SK-N-SH treated with all-trans-retinoic acid at 6 μM for 48 hours (cell line): ENCODE measurements at regions not wholly inside any gene's neighbourhood (a gene's known extent, or its start where the extent isn't known, plus 50 kb on each side); places are given as distances from the start of the nearest gene placed in this dataset.

Experiments used
- ATAC-seq: fragments of 200-7000 bp; cut with Tn5 transposase; 3 replicates; pipeline ENCODE4 v1.9.1; 2020; ENCODE audit warnings: mild to moderate bottlenecking, moderate library complexity
- ARNTL ChIP-seq: fragments of 450-650 bp; formaldehyde crosslinking; IDR thresholded peaks from 2 replicates; pipeline ENCODE4 v1.5.0; 2020; ENCODE audit warnings: low read depth, mild to moderate bottlenecking, moderate library complexity, borderline replicate concordance
- BACH2 ChIP-seq: fragments of 250-450 bp; sonication (Bioruptor Pico); IDR thresholded peaks from 2 replicates; pipeline ENCODE4 v1.9.0; 2021; ENCODE audit warnings: mild to moderate bottlenecking, borderline replicate concordance
- CREB5 ChIP-seq: fragments of 250-450 bp; sonication (Bioruptor Pico); IDR thresholded peaks from 2 replicates; pipeline ENCODE4 v1.5.1; 2020; ENCODE audit warnings: low read depth, mild to moderate bottlenecking, moderate library complexity
- CSDC2 ChIP-seq: fragments of 250-450 bp; sonication (Bioruptor Pico); IDR thresholded peaks from 2 replicates; pipeline ENCODE4 v1.5.0; 2020; ENCODE audit warnings: mild to moderate bottlenecking, moderate library complexity
- CSRNP3 ChIP-seq: fragments of 250-450 bp; sonication (Bioruptor Pico); IDR thresholded peaks from 2 replicates; pipeline ENCODE4 v1.5.1; 2021; ENCODE audit warnings: mild to moderate bottlenecking, moderate library complexity
- GLIS3 ChIP-seq: fragments of 250-450 bp; sonication (Bioruptor Pico); IDR thresholded peaks from 2 replicates; pipeline ENCODE4 v1.5.0; 2020; ENCODE audit warnings: mild to moderate bottlenecking, moderate library complexity
- ISL1 ChIP-seq: fragments of 250-450 bp; sonication (Bioruptor Pico); IDR thresholded peaks from 2 replicates; pipeline ENCODE4 v2.1.2; 2022; ENCODE audit warnings: mild to moderate bottlenecking, moderate library complexity
- OSR1 ChIP-seq: fragments of 250-450 bp; sonication (Bioruptor Pico); IDR thresholded peaks from 2 replicates; pipeline ENCODE4 v1.8.0; 2022; ENCODE audit warnings: moderate library complexity, mild to moderate bottlenecking, inconsistent platforms
- PPARA ChIP-seq: fragments of 250-450 bp; sonication (Bioruptor Pico); IDR thresholded peaks from 2 replicates; pipeline ENCODE4 v1.5.0; 2020; ENCODE audit warnings: mild to moderate bottlenecking, borderline replicate concordance
- RARB ChIP-seq: fragments of 250-450 bp; sonication (Bioruptor Pico); IDR thresholded peaks from 2 replicates; pipeline ENCODE4 v1.8.0; 2021; ENCODE audit warnings: mild to moderate bottlenecking, moderate library complexity
- SNAI2 ChIP-seq: fragments of 250-450 bp; sonication (Bioruptor Pico); IDR thresholded peaks from 2 replicates; pipeline ENCODE4 v1.5.0; 2020; ENCODE audit warnings: mild to moderate bottlenecking, moderate library complexity
- TCF4 ChIP-seq: fragments of 250-450 bp; sonication (Bioruptor Pico); IDR thresholded peaks from 2 replicates; pipeline ENCODE4 v1.8.0; 2021; ENCODE audit warnings: mild to moderate bottlenecking, moderate library complexity, borderline replicate concordance
- TOX ChIP-seq: fragments of 250-450 bp; sonication (Bioruptor Pico); IDR thresholded peaks from 2 replicates; pipeline ENCODE4 v1.8.0; 2021; ENCODE audit warnings: mild to moderate bottlenecking, moderate library complexity, borderline replicate concordance
- TSHZ2 ChIP-seq: fragments of 250-450 bp; sonication (Bioruptor Pico); IDR thresholded peaks from 2 replicates; pipeline ENCODE4 v1.5.0; 2020; ENCODE audit warnings: mild to moderate bottlenecking, moderate library complexity
- ZC3H10 ChIP-seq: fragments of 250-450 bp; sonication (Bioruptor Pico); IDR thresholded peaks from 2 replicates; pipeline ENCODE4 v1.5.1; 2021; ENCODE audit warnings: mild to moderate bottlenecking, moderate library complexity
- ZFP30 ChIP-seq: fragments of 450-650 bp; formaldehyde crosslinking; IDR thresholded peaks from 2 replicates; pipeline ENCODE4 v1.5.0; 2022; ENCODE audit warnings: mild to moderate bottlenecking, moderate library complexity
- ZNF565 ChIP-seq: fragments of 450-650 bp; formaldehyde crosslinking; conservative IDR thresholded peaks from 2 replicates; pipeline ENCODE4 v1.5.0; 2020; ENCODE audit warnings: low read depth, mild to moderate bottlenecking, moderate library complexity
- ZNF70 ChIP-seq: fragments of 450-650 bp; formaldehyde crosslinking; IDR thresholded peaks from 2 replicates; pipeline ENCODE4 v1.5.0; 2020; ENCODE audit warnings: mild to moderate bottlenecking, moderate library complexity
- ZNF8 ChIP-seq: fragments of 450-650 bp; formaldehyde crosslinking; IDR thresholded peaks from 2 replicates; pipeline ENCODE4 v1.5.0; 2020; ENCODE audit warnings: mild to moderate bottlenecking, moderate library complexity

- no peak for ATAC-seq
- TF ChIP-seq ARNTL (CRISPR knock-in tag), result no peak
- no peak for TF ChIP-seq ZNF565 (CRISPR knock-in tag)
- TF ChIP-seq TSHZ2 (CRISPR knock-in tag), result no peak
Measured at GRCh38 chr6:84445068-84445467, 217.6 kb upstream of the CEP162 start.

- TF ChIP-seq ARNTL (CRISPR knock-in tag), result no peak
- no peak for ATAC-seq
Measured at GRCh38 chr6:84442208-84442607, 214.8 kb upstream of the CEP162 start.

- no peak for ATAC-seq
- no peak for TF ChIP-seq ZNF565 (CRISPR knock-in tag)
- no peak for TF ChIP-seq CSRNP3 (CRISPR knock-in tag)
- no peak for TF ChIP-seq ISL1 (CRISPR knock-in tag)
- TF ChIP-seq BACH2, result no peak
- TF ChIP-seq GLIS3 (CRISPR knock-in tag), result no peak
- no peak for TF ChIP-seq ZFP30 (CRISPR knock-in tag)
- no peak for TF ChIP-seq RARB
- TF ChIP-seq PPARA (CRISPR knock-in tag), result no peak
- TF ChIP-seq CSDC2 (CRISPR knock-in tag), result no peak
- no peak for TF ChIP-seq TOX (CRISPR knock-in tag)
- no peak for TF ChIP-seq ZC3H10 (CRISPR knock-in tag)
- no peak for TF ChIP-seq CREB5
- TF ChIP-seq ZNF8, result no peak
- TF ChIP-seq TSHZ2 (CRISPR knock-in tag), result no peak
Measured at GRCh38 chr6:84441456-84441855, 214.0 kb upstream of the CEP162 start.

GRCh38 chr6:84434550-84434949 is 207.1 kb upstream of the CEP162 start:
- TF ChIP-seq TSHZ2 (CRISPR knock-in tag), result no peak
- no peak for TF ChIP-seq OSR1
- TF ChIP-seq CSDC2 (CRISPR knock-in tag), result no peak
- no peak for TF ChIP-seq SNAI2 (CRISPR knock-in tag)
- TF ChIP-seq TCF4 (CRISPR knock-in tag), result no peak
- TF ChIP-seq ZNF70 (CRISPR knock-in tag), result no peak
- no peak for TF ChIP-seq BACH2
- no peak for TF ChIP-seq CREB5
- TF ChIP-seq TOX (CRISPR knock-in tag), result no peak
- ATAC-seq, result no peak
